ENCODE measurements at regions not wholly inside any gene's neighbourhood (a gene's known extent, or its start where the extent isn't known, plus 50 kb on each side); places are given as distances from the start of the nearest gene placed in this dataset.

DNA sequence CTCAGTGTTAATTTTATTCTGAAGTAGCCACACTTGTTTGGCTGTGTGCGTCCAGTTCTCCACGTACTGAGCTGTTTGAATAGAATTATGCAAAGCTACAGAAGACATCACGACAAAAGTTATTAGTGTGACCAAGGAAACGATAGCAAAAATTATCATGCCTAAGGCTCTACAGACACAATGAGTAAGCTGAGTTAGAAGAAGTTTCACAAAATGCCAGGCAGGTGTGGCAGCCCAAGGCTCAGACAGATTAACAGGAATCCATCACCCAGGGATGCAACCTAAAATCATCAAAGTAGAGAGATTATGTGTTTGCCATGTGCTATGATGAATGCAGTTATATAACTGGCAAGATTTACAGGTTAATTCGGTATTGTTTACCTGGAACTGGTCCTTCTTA, 73.1 kb upstream of the INCENP start:
- Mint-ChIP-seq H3K4me3 (no peak overlapping the region), H3K27ac (no peak overlapping the region), H3K4me1 (peaks cover 0 to 4% (median 0%) of the 10 kb centered on the region in 3 donors), H3K27me3 (peaks cover 22 to 29% (median 26%) of the 10 kb centered on the region in 3 donors), H3K9me3 (peaks cover 0 to 3% (median 0%) of the 10 kb centered on the region in 7 donors), H3K36me3 (no peaks in the 10 kb centered on the region)
- ATAC-seq (ENCODE audit: low read depth in 2 of 2) = no peak
- DNase-seq = no peak

DNA sequence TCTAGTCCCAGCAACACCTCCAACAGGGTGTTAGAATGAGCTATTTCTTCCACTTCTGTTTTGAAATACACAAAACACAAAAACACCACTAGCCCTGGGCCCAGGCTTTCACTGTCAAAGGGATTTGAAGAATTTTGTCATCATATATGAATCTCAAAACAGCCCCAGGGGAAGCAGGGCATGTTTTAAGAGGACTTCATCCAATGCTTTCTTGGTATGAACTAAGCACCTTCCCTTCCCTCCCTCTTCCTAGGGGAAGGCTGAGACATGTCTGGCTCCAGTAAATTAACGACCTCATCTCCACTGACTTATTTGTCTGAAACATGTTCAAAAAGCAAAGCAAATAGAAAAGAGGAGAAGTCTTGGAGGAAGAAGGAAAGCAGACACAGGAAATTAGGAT, 75.7 kb upstream of the INCENP start:
- DNase-seq (no peak), ATAC-seq (ENCODE audit: low read depth in 2 of 2) (no peak)
- peak overlapping the region in 3 of 6 donors; percentile 32 to 43 (median 41) for H3K27ac Mint-ChIP-seq

DNA sequence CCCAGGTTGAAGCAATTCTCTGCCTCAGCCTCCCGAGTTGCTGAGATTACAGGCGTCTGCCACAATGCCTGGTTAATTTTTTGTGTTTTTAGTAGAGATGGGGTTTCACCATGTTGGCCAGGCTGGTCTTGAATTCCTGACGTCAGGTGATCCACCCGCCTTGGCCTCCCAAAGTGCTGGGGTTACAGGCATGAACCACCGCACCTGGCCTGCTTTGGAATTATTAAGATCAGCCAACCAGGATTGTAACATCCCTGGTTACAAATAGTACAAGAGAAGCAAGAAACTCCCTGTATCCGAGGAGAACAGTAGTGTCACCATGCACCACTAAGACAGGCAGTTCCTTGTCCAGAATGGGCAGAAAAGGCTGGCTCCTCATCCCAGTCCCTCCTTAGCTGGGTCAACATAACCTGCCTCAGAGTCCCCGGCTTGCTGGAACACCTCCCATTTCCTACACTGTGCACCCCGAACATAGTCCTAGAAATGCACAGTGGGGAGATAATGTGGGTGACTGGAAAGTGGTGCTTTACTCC, 77.2 kb upstream of the INCENP start:
- DNase-seq = no peak
- Mint-ChIP-seq H3K9me3 (no peaks in the 10 kb centered on the region), H3K36me3 (no peaks in the 10 kb centered on the region), H3K27ac (no peak overlapping the region), H3K27me3 (peaks cover 0 to 19% (median 6%) of the 10 kb centered on the region in 3 donors), H3K4me3 (no peak overlapping the region), H3K4me1 (peaks cover 16 to 23% (median 20%) of the 10 kb centered on the region in 3 donors)
- no peak for ATAC-seq (ENCODE audit: low read depth in 2 of 2)

More for the DNA sequence above, 75.7 kb upstream of the INCENP start:
- Mint-ChIP-seq H3K36me3 (no peaks in the 10 kb centered on the region), H3K9me3 (no peaks in the 10 kb centered on the region), H3K27me3 (peaks cover 0 to 19% (median 12%) of the 10 kb centered on the region in 3 donors), H3K4me3 (no peak overlapping the region), H3K4me1 (peaks cover 5 to 14% (median 9%) of the 10 kb centered on the region in 3 donors)

DNA sequence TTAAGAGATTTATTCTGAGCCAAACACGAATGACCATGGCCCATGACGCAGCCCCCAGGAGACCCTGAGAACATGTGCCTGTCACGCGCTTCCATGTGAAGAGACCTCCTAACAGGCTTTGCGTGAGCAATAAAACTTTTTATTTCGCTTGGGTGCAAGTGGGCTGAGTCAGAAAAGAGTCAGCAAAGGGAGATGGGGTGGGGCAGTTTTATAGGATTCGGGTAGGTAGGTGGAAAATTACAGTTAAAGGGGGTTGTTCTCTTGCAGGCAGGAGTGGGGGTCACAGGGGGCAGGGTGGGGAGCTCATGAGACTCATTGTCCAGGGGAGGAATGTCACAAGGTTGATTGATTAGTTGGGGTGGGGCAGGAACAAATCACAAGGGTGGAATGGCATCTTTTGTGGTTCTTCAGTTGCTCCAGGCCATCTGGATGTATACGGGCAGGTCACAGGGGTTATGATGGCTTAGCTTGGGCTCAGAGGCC, 77.2 kb upstream of the FTH1 start:
- no peaks in the 10 kb centered on the region for H3K9me3 Mint-ChIP-seq
- H3K4me3 Mint-ChIP-seq = no peak overlapping the region
- peaks cover 20 to 32% (median 24%) of the 10 kb centered on the region in 3 donors for H3K4me1 Mint-ChIP-seq
- peak overlapping the region in 5 of 6 donors; percentile 29 to 93 (median 69) for H3K27ac Mint-ChIP-seq
- no peak for ATAC-seq (ENCODE audit: low read depth in 2 of 2)
- no peak for DNase-seq
- peaks cover 0 to 14% (median 6%) of the 10 kb centered on the region in 3 donors for H3K27me3 Mint-ChIP-seq
- H3K36me3 Mint-ChIP-seq = no peaks in the 10 kb centered on the region

DNA sequence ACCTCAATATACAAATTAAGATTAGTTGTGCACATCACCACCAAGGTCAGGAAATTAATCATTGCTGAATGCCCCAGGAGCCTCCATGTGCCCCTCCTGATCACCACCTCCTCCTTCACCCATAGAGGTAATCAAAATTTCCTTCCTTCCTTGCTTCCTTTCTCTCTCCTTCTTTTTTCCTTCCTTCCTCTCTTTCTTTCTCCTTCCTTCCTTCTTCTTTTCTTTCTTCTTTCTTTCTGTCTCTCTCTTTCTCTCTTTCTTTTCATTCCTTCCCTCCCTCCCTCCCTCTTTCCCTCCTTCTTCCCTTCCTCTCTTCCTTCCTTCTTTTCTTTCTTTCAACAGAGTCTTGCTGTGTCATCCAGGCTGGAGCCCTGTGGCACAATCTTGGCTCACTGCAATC, 67.9 kb upstream of the FTH1 start:
- no peak for DNase-seq
- ATAC-seq (ENCODE audit: low read depth in 2 of 2) = no peak
- Mint-ChIP-seq H3K27ac (peak overlapping the region in 1 of 6 donors; percentile 76), H3K36me3 (no peaks in the 10 kb centered on the region), H3K27me3 (no peaks in the 10 kb centered on the region), H3K4me1 (peaks cover 6 to 14% (median 10%) of the 10 kb centered on the region in 3 donors), H3K4me3 (no peak overlapping the region), H3K9me3 (peaks cover 0 to 5% (median 0%) of the 10 kb centered on the region in 7 donors)

DNA sequence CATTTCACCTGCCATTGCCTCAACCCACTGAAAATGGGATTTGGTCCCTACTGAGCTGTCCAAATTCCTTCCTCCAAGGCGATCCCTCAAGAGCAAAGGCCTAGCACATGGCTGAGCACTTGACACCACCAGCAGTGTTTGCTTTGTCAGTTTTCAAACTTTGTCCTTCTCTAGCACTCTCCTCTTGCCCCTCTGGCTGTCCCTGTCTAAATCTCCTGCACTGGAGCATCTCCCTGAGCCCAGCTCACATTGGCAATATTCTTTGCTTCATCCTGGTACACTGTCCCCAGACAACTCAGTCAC, 66.6 kb upstream of the FTH1 start:
- DNase-seq (no peak), ATAC-seq (ENCODE audit: low read depth in 2 of 2) (no peak)
- peaks cover 0 to 5% (median 0%) of the 10 kb centered on the region in 7 donors for H3K9me3 Mint-ChIP-seq
- no peaks in the 10 kb centered on the region for H3K36me3 Mint-ChIP-seq
- no peaks in the 10 kb centered on the region for H3K27me3 Mint-ChIP-seq
- H3K27ac Mint-ChIP-seq = peak overlapping the region in 4 of 6 donors; percentile 53 to 96 (median 76)
- peaks cover 6 to 14% (median 10%) of the 10 kb centered on the region in 3 donors for H3K4me1 Mint-ChIP-seq
- H3K4me3 Mint-ChIP-seq = no peak overlapping the region

DNA sequence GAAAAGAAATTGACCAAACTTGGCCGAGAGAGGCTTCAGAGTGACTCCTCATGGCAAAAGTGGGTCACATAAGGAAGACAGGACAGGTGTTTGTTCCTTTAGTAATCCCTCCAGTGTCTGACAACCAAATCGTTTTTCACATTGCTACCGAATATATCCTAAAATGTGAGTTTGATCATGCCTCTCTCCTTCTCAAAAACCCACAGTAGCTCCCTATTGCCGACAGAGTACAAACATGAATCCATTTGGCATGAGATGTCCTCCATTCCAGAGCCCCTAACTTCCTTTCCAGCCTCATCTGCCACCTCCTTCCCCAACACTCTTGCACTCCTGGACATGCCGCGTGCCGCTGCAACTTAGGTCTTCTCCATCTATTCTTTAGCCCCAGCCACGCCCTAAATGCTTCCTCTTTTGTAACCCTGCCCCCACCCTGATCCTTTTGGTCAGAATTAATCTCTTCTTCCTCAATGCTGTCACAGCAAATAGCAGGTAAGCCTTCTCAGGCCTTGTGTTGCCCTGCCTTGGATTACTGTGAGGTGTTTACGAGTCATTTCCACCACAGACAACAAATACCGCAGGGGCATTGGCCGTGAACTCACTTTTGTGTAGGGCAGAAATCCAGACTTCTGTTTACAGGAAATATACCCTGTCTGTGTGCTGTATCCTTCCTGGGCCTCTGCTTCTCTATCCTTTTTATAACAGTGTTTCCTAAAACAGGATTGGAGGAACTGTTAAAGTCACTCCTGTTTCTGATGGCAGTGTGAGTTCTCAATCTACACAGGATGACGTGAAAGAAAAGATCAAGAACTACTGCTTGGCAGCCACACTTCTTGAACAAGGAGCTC, 66.0 kb upstream of the FTH1 start:
- no peaks in the 10 kb centered on the region for H3K27me3 Mint-ChIP-seq
- peak; percentile 41 for DNase-seq
- H3K36me3 Mint-ChIP-seq = no peaks in the 10 kb centered on the region
- H3K4me1 Mint-ChIP-seq = peaks cover 6 to 14% (median 10%) of the 10 kb centered on the region in 3 donors
- H3K4me3 Mint-ChIP-seq = peak overlapping the region in 2 of 8 donors; percentile 2 to 37
- peaks cover 0 to 5% (median 0%) of the 10 kb centered on the region in 7 donors for H3K9me3 Mint-ChIP-seq
- peak; percentile 79 to 84 for ATAC-seq (ENCODE audit: low read depth in 2 of 2)
- H3K27ac Mint-ChIP-seq = peak overlapping the region in 5 of 6 donors; percentile 44 to 96 (median 76)

DNA sequence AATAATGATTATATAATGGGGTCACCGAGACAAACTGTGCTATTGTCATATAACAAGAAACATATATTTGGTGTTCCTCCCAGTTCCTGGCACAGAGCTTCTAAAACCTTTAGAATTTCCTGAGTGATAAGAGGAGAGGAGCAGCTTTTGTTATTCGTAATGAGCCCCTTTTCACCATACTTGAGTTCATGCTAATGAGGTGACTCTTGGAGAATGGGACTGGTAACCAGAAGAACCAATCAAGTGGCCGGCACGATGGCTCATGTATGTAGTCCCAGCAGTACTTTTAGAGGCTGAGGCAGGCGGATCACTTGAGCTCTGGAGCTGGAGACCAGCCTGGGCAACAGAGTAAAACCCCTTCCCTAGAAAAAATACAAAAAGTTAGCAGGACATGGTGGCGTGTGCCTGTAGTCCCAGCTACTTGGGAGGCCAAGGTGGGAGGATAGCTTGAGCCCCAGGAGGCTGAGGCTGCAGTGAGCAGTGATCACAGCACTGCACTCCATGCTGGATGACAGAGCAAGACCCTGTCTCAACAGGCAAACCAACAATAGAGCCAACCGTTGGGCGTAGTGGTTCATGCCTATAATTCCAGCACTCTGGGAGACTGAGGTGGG, 62.7 kb upstream of the FTH1 start:
- ATAC-seq (ENCODE audit: low read depth in 2 of 2) (no peak), DNase-seq (no peak)
- no peaks in the 10 kb centered on the region for H3K36me3 Mint-ChIP-seq
- H3K4me3 Mint-ChIP-seq = no peak overlapping the region
- no peaks in the 10 kb centered on the region for H3K27me3 Mint-ChIP-seq
- H3K9me3 Mint-ChIP-seq = peaks cover 0 to 5% (median 0%) of the 10 kb centered on the region in 7 donors
- H3K4me1 Mint-ChIP-seq = peaks cover 6 to 23% (median 20%) of the 10 kb centered on the region in 3 donors
- H3K27ac Mint-ChIP-seq = peak overlapping the region in 3 of 6 donors; percentile 44 to 90 (median 73)

DNA sequence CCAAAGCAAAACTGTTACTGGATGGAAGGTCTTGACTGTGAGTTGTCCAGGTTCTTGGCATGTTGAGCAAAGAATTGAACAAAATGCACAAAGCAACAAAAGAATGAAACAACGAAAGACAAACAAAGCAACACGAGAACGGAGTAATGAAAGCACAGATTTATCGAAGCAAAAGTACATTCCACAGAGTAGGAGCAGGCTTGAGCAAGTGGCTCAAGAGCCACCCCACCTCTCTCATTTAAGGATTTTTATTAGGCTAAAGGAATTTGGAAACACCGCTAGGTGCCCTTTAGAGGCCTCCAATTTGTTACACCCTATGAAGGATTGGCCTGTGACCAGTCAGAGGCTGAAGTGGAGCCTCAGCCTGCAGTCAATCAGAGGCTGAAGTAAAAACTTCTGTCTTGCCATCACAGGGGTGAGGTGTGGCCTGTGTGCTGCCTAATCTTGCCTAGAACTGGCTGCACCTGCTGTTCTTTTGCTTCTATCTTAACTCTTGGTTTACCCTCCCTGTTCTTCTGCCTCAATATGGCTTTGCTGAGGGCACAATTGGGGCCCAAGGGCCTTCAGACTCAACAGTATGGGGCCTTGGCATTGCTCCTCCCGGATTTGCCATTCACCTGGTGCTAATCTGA, 59.4 kb upstream of the FTH1 start:
- Mint-ChIP-seq H3K4me3 (peak overlapping the region in 1 of 8 donors; percentile 12), H3K36me3 (no peaks in the 10 kb centered on the region), H3K9me3 (peaks cover 0 to 6% (median 0%) of the 10 kb centered on the region in 7 donors), H3K27ac (peak overlapping the region; percentile 59 to 98 (median 90)), H3K27me3 (peaks cover 0 to 4% (median 0%) of the 10 kb centered on the region in 3 donors), H3K4me1 (peaks cover 5 to 17% (median 16%) of the 10 kb centered on the region in 3 donors)
- DNase-seq (no peak), ATAC-seq (ENCODE audit: low read depth in 2 of 2) (no peak)

DNA sequence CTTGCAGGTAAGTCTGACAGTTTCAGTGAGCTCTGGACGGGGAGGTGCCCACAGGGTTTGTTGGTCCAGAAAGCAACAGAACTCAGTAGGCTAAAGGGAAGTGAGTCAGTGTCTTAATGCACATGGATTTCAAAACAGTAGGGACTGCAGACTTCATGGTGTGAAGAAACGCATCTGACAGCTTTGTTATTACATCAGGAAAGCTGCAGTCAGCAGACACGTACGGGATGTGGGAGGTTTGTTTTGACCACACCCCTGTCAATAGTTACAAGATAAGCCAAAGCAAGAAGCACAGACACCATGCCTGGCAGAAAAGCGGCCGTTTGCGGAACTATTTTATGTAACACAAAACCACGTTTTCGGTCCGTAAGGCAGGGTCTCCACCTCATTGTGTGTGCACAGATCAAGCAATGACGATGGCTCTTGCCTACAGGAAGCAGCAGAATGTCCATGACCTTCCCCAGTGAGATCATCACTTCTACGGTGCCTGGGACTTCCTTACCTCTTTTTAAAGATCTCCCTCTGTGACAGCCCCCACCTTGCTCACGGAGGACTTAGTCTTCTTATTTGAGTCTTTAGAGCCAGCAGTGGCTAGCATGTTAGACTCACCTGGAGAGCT, 58.2 kb upstream of the FTH1 start:
- peak overlapping the region; percentile 93 to 99 (median 98) for H3K27ac Mint-ChIP-seq
- peaks cover 0 to 8% of the 10 kb centered on the region in 2 donors for H3K36me3 Mint-ChIP-seq
- DNase-seq = peak; percentile 88
- H3K4me1 Mint-ChIP-seq = peaks cover 5 to 17% (median 16%) of the 10 kb centered on the region in 3 donors
- ATAC-seq (ENCODE audit: low read depth in 2 of 2) = peak; percentile 80
- peaks cover 3 to 18% (median 7%) of the 10 kb centered on the region in 7 donors for H3K9me3 Mint-ChIP-seq
- H3K4me3 Mint-ChIP-seq = peak overlapping the region; percentile 16 to 82 (median 71)
- peaks cover 0 to 4% (median 0%) of the 10 kb centered on the region in 3 donors for H3K27me3 Mint-ChIP-seq

DNA sequence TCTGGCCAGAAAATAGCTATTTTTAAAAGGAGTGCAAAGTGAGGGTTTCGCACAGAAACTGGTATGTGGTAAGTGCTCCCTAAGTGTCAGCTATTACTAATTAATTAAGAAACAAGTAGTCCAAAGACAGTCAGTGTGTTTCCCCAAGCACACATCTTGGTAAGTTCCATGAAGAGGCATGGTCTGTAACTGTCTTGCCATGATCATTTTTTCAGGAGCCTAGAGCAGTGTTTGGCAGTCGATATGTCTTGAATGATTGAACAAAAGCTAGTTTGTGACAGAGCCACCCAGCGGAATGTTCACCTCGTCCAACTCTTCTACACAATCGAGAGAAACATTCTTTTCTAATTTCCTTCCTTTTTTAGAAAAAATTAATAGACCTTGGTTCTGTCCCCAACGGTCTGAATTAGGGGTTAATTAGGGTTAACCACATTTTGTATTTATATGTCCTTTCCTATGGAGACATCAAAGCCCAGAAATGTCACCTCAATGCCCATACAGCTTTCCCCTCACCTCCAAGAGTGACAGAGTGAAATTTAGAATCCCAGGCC, 57.6 kb upstream of the FTH1 start:
- no peak for DNase-seq
- ATAC-seq (ENCODE audit: low read depth in 2 of 2) = no peak
- peaks cover 0 to 8% of the 10 kb centered on the region in 2 donors for H3K36me3 Mint-ChIP-seq
- peaks cover 3 to 21% (median 7%) of the 10 kb centered on the region in 7 donors for H3K9me3 Mint-ChIP-seq
- peak overlapping the region; percentile 93 to 99 (median 98) for H3K27ac Mint-ChIP-seq
- H3K27me3 Mint-ChIP-seq = peaks cover 0 to 4% (median 0%) of the 10 kb centered on the region in 3 donors
- peaks cover 5 to 17% (median 16%) of the 10 kb centered on the region in 3 donors for H3K4me1 Mint-ChIP-seq
- peak overlapping the region in 7 of 8 donors; percentile 5 to 82 (median 65) for H3K4me3 Mint-ChIP-seq

DNA sequence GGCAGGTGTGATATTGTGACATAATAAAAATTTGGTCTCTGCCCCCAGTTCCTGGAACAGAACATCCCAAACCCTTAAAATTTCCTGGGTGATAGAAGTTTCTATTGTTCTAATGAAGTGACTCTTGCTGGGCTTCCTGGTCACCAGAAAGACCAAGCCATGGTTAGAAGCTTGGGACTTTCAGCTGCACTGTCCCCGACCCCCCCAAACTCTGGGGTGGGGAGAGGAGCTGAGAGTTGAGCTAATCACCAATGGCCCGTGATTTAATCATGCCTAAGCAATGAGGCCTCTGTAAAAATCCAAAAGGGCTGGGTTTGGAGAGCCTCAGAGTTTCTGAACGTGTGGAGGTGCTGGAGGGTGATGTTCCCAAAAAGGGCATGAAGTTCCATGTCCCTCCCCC, 54.8 kb upstream of the FTH1 start:
- ATAC-seq (ENCODE audit: low read depth in 2 of 2) (no peak), DNase-seq (no peak)
- peak overlapping the region in 2 of 6 donors; percentile 72 to 93 for H3K27ac Mint-ChIP-seq
- peaks cover 0 to 4% (median 0%) of the 10 kb centered on the region in 3 donors for H3K27me3 Mint-ChIP-seq
- H3K36me3 Mint-ChIP-seq = peaks cover 0 to 8% of the 10 kb centered on the region in 2 donors
- peaks cover 10 to 30% (median 23%) of the 10 kb centered on the region in 3 donors for H3K4me1 Mint-ChIP-seq
- H3K9me3 Mint-ChIP-seq = peaks cover 3 to 21% (median 7%) of the 10 kb centered on the region in 7 donors
- H3K4me3 Mint-ChIP-seq = no peak overlapping the region

Measured in naive B cell (primary cell).